HL-60 (cell line): ENCODE measurements at regions not wholly inside any gene's neighbourhood (a gene's known extent, or its start where the extent isn't known, plus 50 kb on each side); places are given as distances from the start of the nearest gene placed in this dataset.

Experiments used
- DNase-seq, 2 experiments: peaks; one replicate each; pipeline ENCODE4 v3.0.0-alpha.2; 2010 to 2020; ENCODE audit warnings: low read depth in 1 of 2, low spot score in 1 of 2
- H3K27ac ChIP-seq: fragments of 250-450 bp; sonication (Bioruptor Pico); replicated peaks from 2 replicates; pipeline ENCODE4 v1.5.1; 2020; ENCODE audit warnings: mild to moderate bottlenecking, moderate library complexity
- H3K27me3 ChIP-seq: fragments of 250-450 bp; sonication (Bioruptor Pico); 2 replicates; pipeline ENCODE4 v1.5.1; 2021; ENCODE audit warnings: mild to moderate bottlenecking, moderate library complexity; ENCODE audit not compliant: insufficient read depth, poor library complexity, severe bottlenecking
- H3K4me3 ChIP-seq: replicated peaks from 2 replicates; pipeline ENCODE4 v1.5.1; 2011; ENCODE audit warnings: mild to moderate bottlenecking, control low read depth, low read length; ENCODE audit not compliant: insufficient read depth
- CTCF ChIP-seq: IDR thresholded peaks from one replicate; pipeline ENCODE4 v1.5.1; 2011; ENCODE audit warnings: low read length, control low read depth, inconsistent platforms; ENCODE audit not compliant: insufficient read depth
- GABPA ChIP-seq: IDR thresholded peaks from 2 replicates; pipeline ENCODE4 v1.6.1; 2012; ENCODE audit warnings: low read depth
- POLR2AphosphoS5 ChIP-seq: IDR thresholded peaks from 2 replicates; pipeline ENCODE4 v1.6.1; 2012; ENCODE audit warnings: low read depth
- REST ChIP-seq: IDR thresholded peaks from 2 replicates; pipeline ENCODE4 v1.6.1; 2012; ENCODE audit warnings: low read depth; ENCODE audit not compliant: insufficient replicate concordance
- SPI1 ChIP-seq: IDR thresholded peaks from 2 replicates; pipeline ENCODE4 v1.6.1; 2012; ENCODE audit warnings: low read depth, mild to moderate bottlenecking, borderline replicate concordance

DNA sequence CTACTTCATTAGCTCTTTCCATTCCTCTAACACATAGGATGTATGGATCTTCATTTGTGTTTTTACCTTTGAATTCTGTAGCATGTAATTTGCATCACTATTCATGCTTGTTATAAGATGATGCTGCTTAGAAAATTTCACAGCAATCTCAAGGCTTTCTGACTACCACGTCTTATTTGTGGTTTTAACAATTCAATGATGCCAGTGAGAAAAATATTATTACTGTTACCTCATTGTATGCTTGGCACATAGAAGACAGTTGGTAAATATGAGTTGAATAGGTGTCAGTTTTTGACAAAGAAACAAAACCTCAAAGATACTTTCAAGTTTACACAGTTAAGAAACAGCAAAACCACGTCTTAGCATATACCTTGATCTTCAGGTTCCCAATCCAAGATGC is 428.6 kb downstream of the TFAP2A start:
- no peak overlapping the region for H3K4me3 ChIP-seq
- TF ChIP-seq REST (no peak), POLR2AphosphoS5 (no peak), CTCF (no peak), SPI1 (no peak), GABPA (no peak)
- no peak overlapping the region for H3K27ac ChIP-seq
- DNase-seq, result no peak
- peaks cover 2% of the 10 kb centered on the region for H3K27me3 ChIP-seq

- H3K4me3 ChIP-seq, result no peak overlapping the region
- peaks cover 2% of the 10 kb centered on the region for H3K27me3 ChIP-seq
- H3K27ac ChIP-seq, result no peak overlapping the region
- no peak for DNase-seq
- no peak for TF ChIP-seq GABPA
- TF ChIP-seq POLR2AphosphoS5, result no peak
- TF ChIP-seq SPI1, result no peak
- TF ChIP-seq CTCF, result no peak
- no peak for TF ChIP-seq REST
These were observed 429.4 kb downstream of the TFAP2A start for GRCh38 chr6:9985481-9985880.

GRCh38 chr6:9984607-9985006 is 430.3 kb downstream of the TFAP2A start:
- DNase-seq, result no peak
- H3K27me3 ChIP-seq, result peaks cover 2% of the 10 kb centered on the region
- no peak overlapping the region for H3K27ac ChIP-seq
- no peak overlapping the region for H3K4me3 ChIP-seq
- TF ChIP-seq REST (no peak), POLR2AphosphoS5 (no peak)

DNA sequence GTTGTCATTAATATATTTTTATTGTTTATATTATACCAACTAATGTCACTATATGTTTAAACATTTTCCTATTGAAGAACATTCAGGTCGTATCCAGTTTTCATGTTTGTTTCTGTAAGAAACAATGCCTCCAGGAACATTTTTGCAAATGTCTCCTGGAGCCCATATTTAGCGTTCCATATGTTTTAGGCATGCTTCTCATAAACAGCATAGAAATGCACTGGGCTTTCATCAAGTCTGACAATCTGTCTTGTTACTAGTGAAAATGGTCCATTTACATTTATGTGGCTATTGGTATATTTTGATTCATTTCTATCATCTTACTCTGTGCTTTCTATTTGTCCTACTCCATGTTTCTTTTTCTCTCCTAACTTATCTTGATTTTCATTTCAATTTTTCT is 431.7 kb downstream of the TFAP2A start:
- DNase-seq, result no peak
- Histone ChIP-seq H3K27ac (no peak overlapping the region), H3K4me3 (no peak overlapping the region), H3K27me3 (peaks cover 2% of the 10 kb centered on the region)
- TF ChIP-seq POLR2AphosphoS5 (no peak), REST (no peak), CTCF (no peak), GABPA (no peak), SPI1 (no peak)
